ENCODE measurements at regions not wholly inside any gene's neighbourhood (a gene's known extent, or its start where the extent isn't known, plus 50 kb on each side); places are given as distances from the start of the nearest gene placed in this dataset.

- Mint-ChIP-seq H3K36me3 (ENCODE audit: insufficient read depth, unreplicated experiment) (no peaks in the 10 kb centered on the region), H3K4me3 (ENCODE audit: unreplicated experiment) (no peak overlapping the region), H3K9me3 (ENCODE audit: unreplicated experiment) (peaks cover 3% of the 10 kb centered on the region), H3K4me1 (ENCODE audit: insufficient read depth, unreplicated experiment) (no peaks in the 10 kb centered on the region), H3K27me3 (ENCODE audit: insufficient read depth, unreplicated experiment) (no peaks in the 10 kb centered on the region), H3K27ac (ENCODE audit: low read depth, unreplicated experiment) (no peak overlapping the region)
- no TSS peak for BruUV-seq (replicated peaks)
- ChIA-PET CTCF (no interaction called here), POLR2A (no interaction called here)
- no peak for TF ChIP-seq CTCF (IDR thresholded peaks at IDR 0.05; ENCODE audit: unreplicated experiment)
- intact Hi-C loops (cut with micrococcal nuclease) = no loop called here
- DNase-seq (ENCODE audit: unreplicated experiment) = no peak
These were observed 232.0 kb downstream of the BTG1 start for GRCh38 chr12:91913651-91914050.

- H3K27ac Mint-ChIP-seq (ENCODE audit: low read depth, unreplicated experiment) = no peak overlapping the region
- no peaks in the 10 kb centered on the region for H3K4me1 Mint-ChIP-seq (ENCODE audit: insufficient read depth, unreplicated experiment)
- TF ChIP-seq CTCF (IDR thresholded peaks at IDR 0.05; ENCODE audit: unreplicated experiment) = no peak
- no peak for DNase-seq (ENCODE audit: unreplicated experiment)
- H3K27me3 Mint-ChIP-seq (ENCODE audit: insufficient read depth, unreplicated experiment) = no peaks in the 10 kb centered on the region
- intact Hi-C loops (cut with micrococcal nuclease) = no loop called here
- H3K9me3 Mint-ChIP-seq (ENCODE audit: unreplicated experiment) = peaks cover 7% of the 10 kb centered on the region
- no peak overlapping the region for H3K4me3 Mint-ChIP-seq (ENCODE audit: unreplicated experiment)
- ChIA-PET POLR2A (no interaction called here), CTCF (no interaction called here)
- H3K36me3 Mint-ChIP-seq (ENCODE audit: insufficient read depth, unreplicated experiment) = no peaks in the 10 kb centered on the region
- no TSS peak for BruUV-seq (replicated peaks)
These were observed 232.5 kb downstream of the BTG1 start for GRCh38 chr12:91913124-91913523.

- ChIA-PET POLR2A (no interaction called here), CTCF (no interaction called here)
- H3K27me3 Mint-ChIP-seq (ENCODE audit: insufficient read depth, unreplicated experiment) = no peaks in the 10 kb centered on the region
- H3K4me3 Mint-ChIP-seq (ENCODE audit: unreplicated experiment) = no peak overlapping the region
- intact Hi-C loops (cut with micrococcal nuclease) = no loop called here
- H3K4me1 Mint-ChIP-seq (ENCODE audit: insufficient read depth, unreplicated experiment) = no peaks in the 10 kb centered on the region
- H3K27ac Mint-ChIP-seq (ENCODE audit: low read depth, unreplicated experiment) = no peak overlapping the region
- peaks cover 7% of the 10 kb centered on the region for H3K9me3 Mint-ChIP-seq (ENCODE audit: unreplicated experiment)
- BruUV-seq (replicated peaks) = no TSS peak
- no peak for DNase-seq (ENCODE audit: unreplicated experiment)
- H3K36me3 Mint-ChIP-seq (ENCODE audit: insufficient read depth, unreplicated experiment) = no peaks in the 10 kb centered on the region
- TF ChIP-seq CTCF (IDR thresholded peaks at IDR 0.05; ENCODE audit: unreplicated experiment) = no peak
These were observed 233.5 kb downstream of the BTG1 start for GRCh38 chr12:91912178-91912577.

- H3K27ac Mint-ChIP-seq (ENCODE audit: low read depth, unreplicated experiment) = no peak overlapping the region
- no peaks in the 10 kb centered on the region for H3K27me3 Mint-ChIP-seq (ENCODE audit: insufficient read depth, unreplicated experiment)
- no peaks in the 10 kb centered on the region for H3K36me3 Mint-ChIP-seq (ENCODE audit: insufficient read depth, unreplicated experiment)
- ChIA-PET POLR2A (interaction anchor here (0.6 to 0.8 kb wide), 4 partner anchors 17 to 227 kb away, joined by 3 read pairs; no protein-coding TSS in a partner anchor), CTCF (interaction anchor here (0.6 kb wide), 1 partner anchor 101 kb away, joined by 4 read pairs; no protein-coding TSS in a partner anchor)
- H3K4me3 Mint-ChIP-seq (ENCODE audit: unreplicated experiment) = no peak overlapping the region
- no peaks in the 10 kb centered on the region for H3K4me1 Mint-ChIP-seq (ENCODE audit: insufficient read depth, unreplicated experiment)
- no peak for DNase-seq (ENCODE audit: unreplicated experiment)
- TF ChIP-seq CTCF (IDR thresholded peaks at IDR 0.05; ENCODE audit: unreplicated experiment) = no peak
- intact Hi-C loops (cut with micrococcal nuclease) = no loop called here
- H3K9me3 Mint-ChIP-seq (ENCODE audit: unreplicated experiment) = peaks cover 7% of the 10 kb centered on the region
- no TSS peak for BruUV-seq (replicated peaks)
These were observed 234.7 kb downstream of the BTG1 start for GRCh38 chr12:91910871-91911388.

Measured in MCF 10A (cell line).